GM21717 (cell line): ENCODE measurements at regions not wholly inside any gene's neighbourhood (a gene's known extent, or its start where the extent isn't known, plus 50 kb on each side); places are given as distances from the start of the nearest gene placed in this dataset.

Source experiments
- ATAC-seq: cut with Tn5 transposase; IDR thresholded peaks from one replicate; pipeline ENCODE4 v1.9.1; 2021; ENCODE audit warnings: mild to moderate bottlenecking, moderate library complexity; ENCODE audit not compliant: unreplicated experiment

GRCh38 chr5:143992496-143992895 is 178.0 kb downstream of the YIPF5 start:
- ATAC-seq: no peak

DNA sequence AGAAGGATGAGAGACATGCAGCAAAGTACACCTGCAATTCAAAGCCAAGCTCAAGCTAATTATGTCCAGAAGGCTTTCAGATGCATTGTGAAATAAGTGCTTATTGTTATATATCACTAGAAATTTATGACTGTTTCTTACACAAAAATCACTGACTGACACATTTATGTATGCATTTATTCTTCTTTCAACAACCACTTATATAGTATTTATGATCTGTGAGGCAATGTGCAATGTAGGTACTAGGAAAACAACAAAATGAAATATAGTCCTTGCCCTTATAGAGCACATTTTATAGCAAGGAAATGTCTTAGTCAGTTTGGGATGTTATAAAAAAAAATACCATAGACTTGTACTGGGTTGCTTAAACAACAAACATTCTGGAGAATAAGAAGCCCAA is 167.6 kb downstream of the YIPF5 start:
- ATAC-seq: no peak

GRCh38 chr5:144003636-144004035 is 166.8 kb downstream of the YIPF5 start:
- no peak for ATAC-seq

- ATAC-seq: no peak
These were observed 166.3 kb downstream of the YIPF5 start for GRCh38 chr5:144004146-144004545.

DNA sequence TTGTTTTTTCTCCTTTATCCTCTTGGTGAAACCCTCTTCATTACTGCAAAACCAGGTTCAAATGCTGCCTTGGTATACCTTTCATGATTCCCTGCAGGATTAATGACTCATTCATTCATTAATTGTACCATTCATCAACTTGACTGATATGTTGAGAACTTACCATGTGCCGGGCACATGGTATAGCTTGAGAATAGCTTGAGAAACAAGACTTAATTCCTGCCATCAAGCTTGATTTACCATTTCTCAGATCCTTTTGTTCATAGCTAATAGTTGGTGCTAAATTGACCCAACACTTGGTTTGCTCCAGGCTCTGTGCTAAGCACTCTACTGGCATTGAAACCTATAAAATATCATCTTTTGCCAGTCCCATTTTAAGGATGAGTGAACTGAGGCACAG is 165.7 kb downstream of the YIPF5 start:
- ATAC-seq: no peak

DNA sequence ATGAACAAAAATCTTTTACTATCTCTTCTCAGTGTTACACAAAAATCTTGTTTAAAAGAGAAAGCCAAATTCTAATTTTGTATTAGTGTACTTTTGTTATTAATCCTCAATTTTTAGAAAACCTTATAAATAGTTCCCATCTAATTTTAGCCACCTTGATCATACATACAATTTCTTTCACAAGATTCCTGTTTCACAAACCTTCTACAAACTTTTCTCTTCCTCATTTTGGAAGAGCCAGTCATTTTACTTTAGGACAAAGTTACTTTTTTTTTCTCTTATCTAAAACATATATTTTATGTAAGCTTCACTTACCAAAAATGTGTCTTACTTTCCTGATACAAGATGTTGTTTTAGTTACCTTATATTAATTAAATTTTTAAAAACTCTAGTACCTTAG is 161.3 kb downstream of the YIPF5 start:
- no peak for ATAC-seq

DNA sequence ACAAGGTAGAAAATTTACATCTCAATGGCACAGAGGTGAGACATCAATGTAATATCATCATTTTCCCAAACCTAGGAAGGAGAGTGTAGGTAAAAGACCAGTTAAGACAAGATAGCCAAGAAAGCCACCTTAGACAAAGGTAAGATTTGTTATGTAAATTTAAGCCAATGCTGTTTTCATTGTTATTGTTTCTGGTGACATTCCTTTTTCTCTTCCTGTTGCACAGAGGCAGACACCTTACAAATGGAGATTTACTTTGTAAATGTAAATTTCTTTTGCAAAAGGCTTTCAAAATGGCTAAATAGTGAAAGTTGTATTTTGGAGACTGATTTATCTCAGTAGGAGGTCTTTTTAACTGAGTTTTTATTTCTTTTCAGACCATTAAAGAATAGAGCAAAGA is 159.1 kb downstream of the YIPF5 start:
- no peak for ATAC-seq

DNA sequence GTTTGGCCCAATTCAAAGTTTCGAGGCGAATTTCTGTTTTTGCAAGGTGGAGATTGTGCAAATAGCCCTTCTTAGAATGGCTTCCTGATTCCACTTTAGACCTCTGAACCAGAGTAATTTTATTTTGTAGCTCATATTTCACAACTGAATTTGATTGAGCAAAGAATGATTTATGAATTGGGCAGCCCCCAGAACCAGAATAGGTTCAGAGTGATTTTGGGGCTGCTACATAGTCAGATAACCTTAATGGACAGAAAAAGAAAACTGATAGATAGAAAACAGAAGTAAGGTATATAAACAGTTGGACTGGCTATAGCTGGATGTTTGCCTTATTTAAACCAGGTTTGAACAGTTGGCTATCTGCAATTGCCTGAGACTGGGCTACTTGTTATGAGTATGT is 156.6 kb downstream of the YIPF5 start:
- ATAC-seq: no peak

- ATAC-seq: no peak
These were observed 154.5 kb downstream of the YIPF5 start for GRCh38 chr5:144015961-144016360.

GRCh38 chr5:144017119-144017518 is 153.3 kb downstream of the YIPF5 start:
- no peak for ATAC-seq

DNA sequence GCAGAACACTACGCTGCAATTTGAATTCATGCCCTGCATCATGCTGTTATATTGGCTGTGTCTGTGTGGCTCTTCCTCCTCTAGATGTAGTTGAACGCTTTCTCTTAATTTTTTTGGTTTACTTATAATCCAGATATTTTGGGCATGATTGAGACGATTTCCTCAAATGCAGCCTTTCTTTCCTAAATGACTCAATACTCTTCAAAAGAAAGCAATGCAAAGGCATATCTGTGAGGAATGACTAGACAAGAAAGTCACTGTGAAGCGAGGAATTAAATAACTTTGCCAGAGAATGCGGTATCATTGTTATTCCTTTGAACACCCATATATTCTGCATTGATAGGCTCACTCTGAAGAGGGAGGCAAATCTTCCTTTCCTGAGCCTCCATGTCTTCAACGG is 152.8 kb downstream of the YIPF5 start:
- ATAC-seq: no peak

- ATAC-seq: no peak
These were observed 146.4 kb downstream of the YIPF5 start for GRCh38 chr5:144024090-144024489.

- ATAC-seq: no peak
These were observed 145.9 kb downstream of the YIPF5 start for GRCh38 chr5:144024545-144024944.

- no peak for ATAC-seq
These were observed 144.2 kb downstream of the YIPF5 start for GRCh38 chr5:144026286-144026685.

GRCh38 chr5:144028058-144028457 is 142.4 kb downstream of the YIPF5 start:
- no peak for ATAC-seq

DNA sequence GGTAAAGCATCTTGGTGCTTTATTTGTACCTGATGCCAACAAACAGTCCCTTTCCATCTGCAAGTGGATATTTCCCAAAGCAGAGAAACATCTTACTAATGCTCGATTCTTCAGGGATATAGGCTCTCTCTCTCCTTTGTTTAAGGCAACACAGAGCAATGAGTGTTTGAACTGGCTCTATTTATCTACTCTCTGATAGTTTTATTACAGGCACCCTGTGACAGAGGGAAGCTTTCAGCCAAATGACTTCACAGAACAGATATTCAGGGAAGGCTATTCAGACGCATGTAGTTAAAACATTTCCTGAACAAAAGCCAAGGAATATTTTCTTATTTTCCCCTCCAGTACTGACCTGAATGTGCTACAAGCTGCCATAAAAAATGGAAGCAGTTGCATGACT is 141.8 kb downstream of the YIPF5 start:
- ATAC-seq: no peak

DNA sequence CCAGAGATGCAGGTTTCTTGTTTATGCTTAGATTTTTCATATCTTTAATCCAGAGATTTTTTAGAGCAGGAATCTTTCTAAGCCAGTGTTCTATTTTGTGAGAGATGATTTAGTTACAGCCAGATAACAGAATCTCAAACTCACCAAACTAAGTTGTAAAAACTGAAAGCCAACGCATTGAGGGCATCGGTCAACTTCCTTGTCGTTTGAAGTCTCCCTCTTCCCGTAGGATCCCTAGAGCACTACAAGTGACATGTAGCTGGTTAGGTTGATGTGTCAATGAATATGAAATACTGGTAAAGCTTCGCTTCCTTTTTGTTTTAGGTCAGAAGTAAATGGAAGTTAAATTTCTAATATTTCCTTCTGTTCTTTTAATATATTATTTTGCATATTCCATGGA is 139.6 kb downstream of the YIPF5 start:
- no peak for ATAC-seq

DNA sequence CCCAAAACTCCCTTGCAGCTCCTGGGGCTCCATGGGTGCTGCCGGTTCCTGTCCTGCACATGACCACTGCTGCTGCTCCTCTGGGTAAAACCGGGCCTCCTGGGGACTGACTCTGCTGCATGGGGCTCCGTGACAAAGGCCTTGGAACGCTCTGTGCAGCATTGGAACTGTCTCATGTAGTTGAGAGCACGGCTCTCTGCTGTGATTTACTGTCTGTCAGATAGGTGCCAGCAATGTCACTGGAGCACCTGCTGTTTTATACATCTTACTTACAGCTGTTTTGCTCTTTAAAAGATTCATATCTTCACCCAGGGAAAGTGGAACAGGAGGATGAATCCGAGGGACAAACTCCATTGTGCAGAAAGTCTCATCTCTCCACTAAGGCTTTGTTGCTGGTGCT is 138.1 kb downstream of the YIPF5 start:
- no peak for ATAC-seq

- ATAC-seq: no peak
These were observed 137.0 kb downstream of the YIPF5 start for GRCh38 chr5:144033486-144033885.

DNA sequence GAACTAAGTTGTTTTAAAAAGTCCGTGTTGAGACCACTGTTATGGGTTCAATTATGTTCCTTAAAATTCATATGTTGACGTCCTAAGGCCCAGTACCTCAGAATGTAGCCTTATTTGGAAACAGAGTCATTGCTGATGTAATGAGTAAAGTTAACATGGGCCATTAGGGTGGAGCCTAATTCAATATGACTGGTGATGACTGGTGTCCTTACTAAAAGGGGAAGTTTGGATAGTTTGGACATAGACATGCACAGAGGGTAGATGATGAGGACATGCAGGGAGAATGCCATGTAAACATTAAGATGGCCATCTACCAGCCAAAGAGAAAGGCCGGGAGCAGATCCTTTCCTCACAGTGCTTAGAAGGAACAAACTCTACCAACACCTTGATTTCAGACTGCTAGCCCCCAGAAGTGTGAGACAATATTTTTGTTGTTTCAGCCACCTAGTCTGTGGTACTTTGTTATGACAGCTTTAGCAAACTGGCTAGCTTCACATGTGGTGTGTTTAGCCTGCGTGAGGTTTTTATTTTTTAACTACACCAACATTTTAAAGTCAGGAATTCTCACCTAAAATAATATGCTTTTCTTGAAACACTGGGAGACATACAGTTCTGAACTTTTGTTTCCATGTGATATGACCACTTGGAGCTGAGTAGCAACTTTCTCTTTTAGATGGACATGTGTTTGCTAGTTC is 135.3 kb downstream of the YIPF5 start:
- no peak for ATAC-seq

- ATAC-seq: no peak
These were observed 134.0 kb downstream of the YIPF5 start for GRCh38 chr5:144036476-144036875.

GRCh38 chr5:144040615-144041305 is 129.7 kb downstream of the YIPF5 start:
- ATAC-seq: no peak

DNA sequence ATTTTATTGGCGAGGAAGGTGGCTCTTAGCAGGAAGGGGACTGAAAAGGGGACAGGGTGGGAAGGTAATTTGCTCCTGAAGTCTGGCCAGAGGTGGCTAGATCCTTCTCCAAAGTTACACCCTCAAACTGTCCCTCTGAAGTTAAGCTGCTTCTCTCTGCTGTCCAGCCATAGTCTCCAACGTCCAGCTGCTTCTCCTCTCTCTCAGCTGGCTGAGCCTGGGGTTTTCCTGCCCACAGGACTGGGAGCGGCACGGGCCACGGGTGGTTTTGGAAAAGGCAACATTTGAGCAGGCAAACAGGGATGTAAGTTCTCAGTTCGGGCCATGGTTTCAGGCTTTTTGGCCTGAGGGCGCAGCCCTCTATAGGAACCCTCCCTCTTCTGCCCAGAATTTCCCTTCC is 128.3 kb downstream of the YIPF5 start:
- ATAC-seq: no peak
